ENCODE measurements at regions not wholly inside any gene's neighbourhood (a gene's known extent, or its start where the extent isn't known, plus 50 kb on each side); places are given as distances from the start of the nearest gene placed in this dataset.

- POLR2A ChIA-PET, result no interaction called here
- TF ChIP-seq CTCF (IDR thresholded peaks at IDR 0.05; ENCODE audit: control extremely low read depth, extremely low read depth, low read depth, missing control alignments), result no peak
- no peak for DNase-seq (ENCODE audit: extremely low spot score)
- CTCF ChIA-PET, result no interaction called here
Observed at GRCh38 chr20:61186771-61187472, 65.1 kb upstream of the CDH4 start.

GRCh38 chr20:61189534-61189933 lies 62.5 kb upstream of the CDH4 start:
- no peak for TF ChIP-seq CTCF (IDR thresholded peaks at IDR 0.05; ENCODE audit: control extremely low read depth, extremely low read depth, low read depth, missing control alignments)
- CTCF ChIA-PET, result interaction anchor here (0.8 to 1.0 kb wide), 2 partner anchors 11 to 17 kb away, joined by 3 to 4 read pairs; no protein-coding TSS in a partner anchor
- POLR2A ChIA-PET, result no interaction called here
- DNase-seq (ENCODE audit: extremely low spot score), result no peak

GRCh38 chr20:61191096-61191495 lies 61.0 kb upstream of the CDH4 start:
- POLR2A ChIA-PET, result no interaction called here
- no peak for TF ChIP-seq CTCF (IDR thresholded peaks at IDR 0.05; ENCODE audit: control extremely low read depth, extremely low read depth, low read depth, missing control alignments)
- CTCF ChIA-PET, result no interaction called here
- no peak for DNase-seq (ENCODE audit: extremely low spot score)

- no peak for TF ChIP-seq CTCF (IDR thresholded peaks at IDR 0.05; ENCODE audit: control extremely low read depth, extremely low read depth, low read depth, missing control alignments)
- ChIA-PET CTCF (no interaction called here), POLR2A (no interaction called here)
- DNase-seq (ENCODE audit: extremely low spot score), result no peak
Observed at GRCh38 chr20:61192337-61192950, 59.6 kb upstream of the CDH4 start.

GRCh38 chr20:61193164-61193563 lies 58.9 kb upstream of the CDH4 start:
- DNase-seq (ENCODE audit: extremely low spot score), result no peak
- POLR2A ChIA-PET, result no interaction called here
- CTCF ChIA-PET, result no interaction called here
- TF ChIP-seq CTCF (IDR thresholded peaks at IDR 0.05; ENCODE audit: control extremely low read depth, extremely low read depth, low read depth, missing control alignments), result no peak
